ENCODE measurements at regions not wholly inside any gene's neighbourhood (a gene's known extent, or its start where the extent isn't known, plus 50 kb on each side); places are given as distances from the start of the nearest gene placed in this dataset.

DNA sequence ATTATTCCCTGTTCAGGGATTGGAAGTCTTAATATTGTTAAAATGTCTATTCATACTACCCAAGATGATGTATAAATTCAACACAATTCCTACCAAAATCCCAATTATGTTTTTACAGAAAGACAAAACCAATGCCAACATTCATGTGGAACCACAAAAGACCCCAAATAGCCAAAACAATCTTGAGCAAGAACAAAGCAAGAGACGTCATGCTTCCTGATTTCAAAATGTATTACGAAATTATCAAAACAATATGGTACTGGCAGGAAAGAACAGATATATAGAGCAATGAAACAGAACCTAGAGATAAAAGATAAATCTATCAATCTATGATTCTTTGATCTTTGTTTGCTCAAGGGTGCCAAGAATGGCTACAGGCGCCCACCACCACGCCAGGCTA lies 237.9 kb downstream of the TAF11L14 start:
- H3K4me1 ChIP-seq (ENCODE audit: insufficient read depth), result no peaks in the 10 kb centered on the region
- TF ChIP-seq EZH2 (IDR thresholded peaks at IDR 0.05; ENCODE audit: insufficient read depth, poor library complexity, severe bottlenecking), result no peak
- TF ChIP-seq EZH2phosphoT487 (IDR thresholded peaks at IDR 0.05; ENCODE audit: insufficient read depth, low read depth), result no peak
- H3K4me2 ChIP-seq (ENCODE audit: unreplicated experiment), result no peak overlapping the region
- H3K9me2 ChIP-seq (ENCODE audit: insufficient read depth), result no peaks in the 10 kb centered on the region
- no peak for DNase-seq
- H3K9ac ChIP-seq, result no peak overlapping the region
- H4K20me1 ChIP-seq (ENCODE audit: insufficient read depth), result no peaks in the 10 kb centered on the region
- no peak overlapping the region for H3K4me3 ChIP-seq
- H3K27ac ChIP-seq, result no peak overlapping the region
- no peaks in the 10 kb centered on the region for H3F3A ChIP-seq (ENCODE audit: insufficient read depth)
- no peaks in the 10 kb centered on the region for H3K9me3 ChIP-seq (ENCODE audit: low read depth)
- H3K27me3 ChIP-seq (replicated peaks; ENCODE audit: insufficient read depth), result no peaks in the 10 kb centered on the region
- H3K79me2 ChIP-seq (ENCODE audit: insufficient read depth), result no peaks in the 10 kb centered on the region
- H3K36me3 ChIP-seq (ENCODE audit: low read depth), result no peaks in the 10 kb centered on the region
- no peak overlapping the region for H2AFZ ChIP-seq
- in situ Hi-C loops (cut with MboI), result no loop called here
- 34 to 39% methylated on average over 4 of the region's 4 CpGs for WGBS, 2 experiments (ENCODE audit: low coverage in 1 of 2, low lambda C conversion rate in 2 of 2, missing lambda C conversion rate in 2 of 2)

DNA sequence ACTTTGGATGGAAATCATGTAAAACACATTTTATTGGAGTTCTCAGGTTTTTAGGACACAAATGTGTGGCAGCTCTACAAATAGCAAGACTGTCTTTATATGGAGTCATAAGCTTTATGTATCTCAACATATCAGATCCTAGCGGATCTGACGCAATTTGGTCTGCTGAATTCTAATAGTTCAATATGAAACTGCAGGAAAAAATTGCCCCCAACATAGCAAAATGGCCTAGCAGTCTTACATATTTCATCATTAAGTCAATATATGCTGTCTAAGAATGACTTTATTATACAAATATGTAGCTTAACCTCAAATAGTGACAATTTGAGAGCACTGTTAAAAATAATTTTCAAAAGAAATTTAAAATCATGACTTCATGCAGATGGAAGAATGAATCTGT lies 244.3 kb downstream of the TAF11L14 start:
- WGBS, 2 experiments (ENCODE audit: low coverage in 1 of 2, low lambda C conversion rate in 2 of 2, missing lambda C conversion rate in 2 of 2), result 63 to 80% methylated on average over 2 of the region's 2 CpGs
- H3K27me3 ChIP-seq (replicated peaks; ENCODE audit: insufficient read depth), result no peaks in the 10 kb centered on the region
- no peaks in the 10 kb centered on the region for H4K20me1 ChIP-seq (ENCODE audit: insufficient read depth)
- no peaks in the 10 kb centered on the region for H3F3A ChIP-seq (ENCODE audit: insufficient read depth)
- no peak for DNase-seq
- H3K79me2 ChIP-seq (ENCODE audit: insufficient read depth), result no peaks in the 10 kb centered on the region
- H3K9me3 ChIP-seq (ENCODE audit: low read depth), result no peaks in the 10 kb centered on the region
- no peak overlapping the region for H3K4me2 ChIP-seq (ENCODE audit: unreplicated experiment)
- H3K9ac ChIP-seq, result no peak overlapping the region
- in situ Hi-C loops (cut with MboI), result no loop called here
- no peak overlapping the region for H3K4me3 ChIP-seq
- no peaks in the 10 kb centered on the region for H3K9me2 ChIP-seq (ENCODE audit: insufficient read depth)
- H3K4me1 ChIP-seq (ENCODE audit: insufficient read depth), result no peaks in the 10 kb centered on the region
- H2AFZ ChIP-seq, result no peak overlapping the region
- H3K27ac ChIP-seq, result no peak overlapping the region
- TF ChIP-seq EZH2 (IDR thresholded peaks at IDR 0.05; ENCODE audit: insufficient read depth, poor library complexity, severe bottlenecking), result no peak
- no peaks in the 10 kb centered on the region for H3K36me3 ChIP-seq (ENCODE audit: low read depth)

DNA sequence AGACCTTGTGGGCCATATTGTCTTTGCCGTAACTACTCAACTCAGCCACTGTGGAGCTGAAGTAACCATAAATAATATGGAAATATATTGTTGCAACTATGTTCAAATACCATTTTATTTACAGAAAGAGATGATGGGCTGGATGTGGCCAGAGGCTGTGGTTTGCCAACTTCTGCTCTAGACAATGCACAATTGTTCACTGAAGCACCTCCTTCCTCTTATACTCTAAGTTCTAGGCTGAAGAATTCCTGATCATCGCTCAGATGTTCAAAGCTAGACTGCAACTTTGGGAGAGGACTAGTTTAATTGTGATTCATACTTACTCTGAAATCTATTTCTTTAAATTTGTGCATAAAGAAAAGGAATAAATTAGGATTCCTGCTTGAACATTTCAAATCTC lies 245.0 kb downstream of the TAF11L14 start:
- H3F3A ChIP-seq (ENCODE audit: insufficient read depth), result no peaks in the 10 kb centered on the region
- H3K4me2 ChIP-seq (ENCODE audit: unreplicated experiment), result no peak overlapping the region
- no peaks in the 10 kb centered on the region for H4K20me1 ChIP-seq (ENCODE audit: insufficient read depth)
- H2AFZ ChIP-seq, result no peak overlapping the region
- no peak overlapping the region for H3K4me3 ChIP-seq
- H3K27me3 ChIP-seq (replicated peaks; ENCODE audit: insufficient read depth), result no peaks in the 10 kb centered on the region
- no peak for DNase-seq
- H3K27ac ChIP-seq, result no peak overlapping the region
- no peaks in the 10 kb centered on the region for H3K9me2 ChIP-seq (ENCODE audit: insufficient read depth)
- H3K36me3 ChIP-seq (ENCODE audit: low read depth), result no peaks in the 10 kb centered on the region
- WGBS, 2 experiments (ENCODE audit: low coverage in 1 of 2, low lambda C conversion rate in 2 of 2, missing lambda C conversion rate in 2 of 2), result 73 to 88% methylated on average over 2 of the region's 2 CpGs
- no peak overlapping the region for H3K9ac ChIP-seq
- H3K4me1 ChIP-seq (ENCODE audit: insufficient read depth), result no peaks in the 10 kb centered on the region
- in situ Hi-C loops (cut with MboI), result no loop called here
- no peaks in the 10 kb centered on the region for H3K9me3 ChIP-seq (ENCODE audit: low read depth)
- TF ChIP-seq EZH2phosphoT487 (IDR thresholded peaks at IDR 0.05; ENCODE audit: insufficient read depth, low read depth), result no peak
- no peaks in the 10 kb centered on the region for H3K79me2 ChIP-seq (ENCODE audit: insufficient read depth)

DNA sequence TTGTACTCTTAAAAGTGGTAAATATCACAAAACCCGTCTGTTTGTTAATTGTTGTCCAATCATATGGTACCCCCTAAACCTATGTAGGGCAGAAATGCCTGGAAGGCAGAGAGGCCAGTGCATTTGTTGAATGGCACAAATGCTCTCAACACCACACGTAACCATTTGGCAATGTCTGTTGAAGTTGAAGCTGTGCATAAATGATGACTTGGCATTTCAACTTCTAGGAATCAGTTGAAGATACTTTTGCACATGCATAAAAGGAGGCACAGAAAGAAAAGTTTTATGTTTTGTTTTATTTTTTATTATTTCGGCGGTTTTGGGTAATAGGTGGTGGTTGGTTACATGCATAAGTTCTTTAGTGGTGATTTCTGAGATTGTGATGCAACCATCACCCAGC lies 246.6 kb downstream of the TAF11L14 start:
- no peak for TF ChIP-seq EZH2phosphoT487 (IDR thresholded peaks at IDR 0.05; ENCODE audit: insufficient read depth, low read depth)
- TF ChIP-seq EZH2 (IDR thresholded peaks at IDR 0.05; ENCODE audit: insufficient read depth, poor library complexity, severe bottlenecking), result no peak
- no peaks in the 10 kb centered on the region for H3K27me3 ChIP-seq (replicated peaks; ENCODE audit: insufficient read depth)
- H3K9me2 ChIP-seq (ENCODE audit: insufficient read depth), result no peaks in the 10 kb centered on the region
- no peak overlapping the region for H3K4me3 ChIP-seq
- no peak for DNase-seq
- H3K79me2 ChIP-seq (ENCODE audit: insufficient read depth), result no peaks in the 10 kb centered on the region
- in situ Hi-C loops (cut with MboI), result no loop called here
- H3F3A ChIP-seq (ENCODE audit: insufficient read depth), result no peaks in the 10 kb centered on the region
- no peaks in the 10 kb centered on the region for H3K36me3 ChIP-seq (ENCODE audit: low read depth)
- no peak overlapping the region for H3K9ac ChIP-seq
- no peak overlapping the region for H3K4me2 ChIP-seq (ENCODE audit: unreplicated experiment)
- no peak overlapping the region for H3K27ac ChIP-seq
- H2AFZ ChIP-seq, result no peak overlapping the region
- H3K4me1 ChIP-seq (ENCODE audit: insufficient read depth), result no peaks in the 10 kb centered on the region
- WGBS, 2 experiments (ENCODE audit: low coverage in 1 of 2, low lambda C conversion rate in 2 of 2, missing lambda C conversion rate in 2 of 2), result 46 to 51% methylated on average over 4 of the region's 4 CpGs
- H4K20me1 ChIP-seq (ENCODE audit: insufficient read depth), result no peaks in the 10 kb centered on the region
- H3K9me3 ChIP-seq (ENCODE audit: low read depth), result no peaks in the 10 kb centered on the region

DNA sequence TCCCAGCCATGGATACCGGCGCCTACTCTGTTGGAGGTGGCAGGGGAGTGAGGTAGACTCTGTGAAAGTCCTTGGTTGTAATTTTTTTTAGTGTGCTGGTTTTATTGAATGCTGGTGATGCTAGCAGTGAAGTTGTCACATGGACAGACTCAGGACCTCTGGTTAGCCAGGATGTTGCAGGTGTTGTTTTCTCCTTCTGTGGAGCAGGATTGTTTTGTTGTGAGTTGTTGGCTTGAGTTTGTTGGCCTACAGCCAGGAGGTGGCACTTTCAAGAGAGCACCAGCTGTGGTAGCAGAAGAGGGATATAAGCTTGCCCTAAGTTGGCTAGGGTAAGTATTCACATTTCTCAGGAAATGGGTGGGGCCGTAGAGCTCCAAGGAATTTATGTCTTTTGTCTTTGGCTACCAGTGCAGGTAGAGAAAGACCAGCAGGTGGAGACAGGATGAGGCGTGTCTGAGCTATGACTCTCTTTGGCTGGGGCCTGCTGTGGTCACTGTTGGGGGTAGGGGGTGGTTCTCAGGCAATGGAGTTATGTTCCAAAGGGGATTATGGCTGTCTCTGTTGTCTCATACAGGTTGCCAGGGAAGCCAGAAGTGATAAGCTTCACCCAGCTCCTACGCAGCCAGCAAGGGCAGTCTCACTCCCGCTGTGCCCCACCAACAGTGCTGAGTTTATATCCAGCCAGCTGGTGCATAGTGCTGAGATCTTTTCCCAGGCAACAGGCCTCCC lies 248.7 kb downstream of the TAF11L14 start:
- no peaks in the 10 kb centered on the region for H4K20me1 ChIP-seq (ENCODE audit: insufficient read depth)
- DNase-seq, result no peak
- H2AFZ ChIP-seq, result no peak overlapping the region
- H3K27me3 ChIP-seq (replicated peaks; ENCODE audit: insufficient read depth), result no peaks in the 10 kb centered on the region
- H3K79me2 ChIP-seq (ENCODE audit: insufficient read depth), result no peaks in the 10 kb centered on the region
- H3K9me3 ChIP-seq (ENCODE audit: low read depth), result no peaks in the 10 kb centered on the region
- H3F3A ChIP-seq (ENCODE audit: insufficient read depth), result no peaks in the 10 kb centered on the region
- no peak overlapping the region for H3K4me2 ChIP-seq (ENCODE audit: unreplicated experiment)
- TF ChIP-seq EZH2 (IDR thresholded peaks at IDR 0.05; ENCODE audit: insufficient read depth, poor library complexity, severe bottlenecking) (no peak), EZH2phosphoT487 (IDR thresholded peaks at IDR 0.05; ENCODE audit: insufficient read depth, low read depth) (no peak)
- WGBS, 2 experiments (ENCODE audit: low coverage in 1 of 2, low lambda C conversion rate in 2 of 2, missing lambda C conversion rate in 2 of 2), result 60 to 64% methylated on average over 6 of the region's 6 CpGs
- no peaks in the 10 kb centered on the region for H3K9me2 ChIP-seq (ENCODE audit: insufficient read depth)
- in situ Hi-C loops (cut with MboI), result no loop called here
- H3K4me3 ChIP-seq, result no peak overlapping the region
- H3K4me1 ChIP-seq (ENCODE audit: insufficient read depth), result no peaks in the 10 kb centered on the region
- H3K36me3 ChIP-seq (ENCODE audit: low read depth), result no peaks in the 10 kb centered on the region
- H3K27ac ChIP-seq, result no peak overlapping the region
- no peak overlapping the region for H3K9ac ChIP-seq
